OCI-LY1 (cell line): ENCODE measurements at regions not wholly inside any gene's neighbourhood (a gene's known extent, or its start where the extent isn't known, plus 50 kb on each side); places are given as distances from the start of the nearest gene placed in this dataset.

Experiments
- H2AFZ ChIP-seq: fragments of 200-600 bp; sonication (generic), shearing (Covaris generic); 2 replicates; pipeline ENCODE4 v1.6.0; 2014; ENCODE audit warnings: antibody characterized with exemption, mild to moderate bottlenecking, low read length
- H3F3A ChIP-seq: fragments of 200-600 bp; sonication (generic), shearing (Covaris generic); 2 replicates; pipeline ENCODE4 v1.6.0; 2014; ENCODE audit warnings: mild to moderate bottlenecking, antibody characterized with exemption, low read length, moderate library complexity; ENCODE audit not compliant: insufficient read depth
- H3K27ac ChIP-seq: fragments of 200-600 bp; sonication (generic); 2 replicates; pipeline ENCODE4 v1.5.1; 2014; ENCODE audit warnings: low read length, mixed run types, mild to moderate bottlenecking, low read depth; ENCODE audit not compliant: poor library complexity, severe bottlenecking
- H3K27me3 ChIP-seq: fragments of 200-600 bp; sonication (generic); 2 replicates; pipeline ENCODE4 v1.6.0; 2014; ENCODE audit warnings: antibody characterized with exemption, mild to moderate bottlenecking, low read length, moderate library complexity; ENCODE audit not compliant: insufficient read depth
- H3K36me3 ChIP-seq: fragments of 200-600 bp; sonication (generic); 2 replicates; pipeline ENCODE4 v1.6.1; 2014; ENCODE audit warnings: mild to moderate bottlenecking, antibody characterized with exemption, low read length, moderate library complexity, mixed read lengths; ENCODE audit not compliant: insufficient read depth
- H3K4me1 ChIP-seq: fragments of 200-600 bp; sonication (generic); 2 replicates; pipeline ENCODE4 v1.5.1; 2014; ENCODE audit warnings: mild to moderate bottlenecking, low read length, moderate library complexity; ENCODE audit not compliant: insufficient read depth, severe bottlenecking
- H3K4me2 ChIP-seq: fragments of 200-600 bp; sonication (generic), shearing (Covaris generic); 2 replicates; pipeline ENCODE4 v1.6.1; 2014; ENCODE audit warnings: low read length
- H3K4me3 ChIP-seq: fragments of 200-600 bp; sonication (generic); 2 replicates; pipeline ENCODE4 v1.5.1; 2014; ENCODE audit warnings: low read length, low read depth, mild to moderate bottlenecking, mixed read lengths; ENCODE audit not compliant: poor library complexity, severe bottlenecking
- H3K79me2 ChIP-seq: fragments of 200-600 bp; shearing (Covaris generic); 2 replicates; pipeline ENCODE4 v1.6.1; 2016; ENCODE audit warnings: mixed run types, low read length, mixed read lengths; ENCODE audit not compliant: insufficient read depth
- H3K9ac ChIP-seq: fragments of 200-600 bp; sonication (generic), shearing (Covaris generic); 2 replicates; pipeline ENCODE4 v1.6.1; 2014; ENCODE audit warnings: mild to moderate bottlenecking, low read length, mixed read lengths
- H3K9me2 ChIP-seq: fragments of 200-600 bp; sonication (generic), shearing (Covaris generic); 2 replicates; pipeline ENCODE4 v1.6.1; 2014; ENCODE audit warnings: low read depth, mild to moderate bottlenecking, low read length, mixed read lengths
- H3K9me3 ChIP-seq: fragments of 200-600 bp; shearing (Covaris generic); 2 replicates; pipeline ENCODE4 v1.6.1; 2014; ENCODE audit warnings: low read length, mixed read lengths
- H4K20me1 ChIP-seq: fragments of 200-600 bp; sonication (generic), shearing (Covaris generic); 2 replicates; pipeline ENCODE4 v1.6.0; 2016; ENCODE audit warnings: mild to moderate bottlenecking, low read length; ENCODE audit not compliant: insufficient read depth
- CTCF ChIP-seq: fragments of 200-600 bp; sonication (generic), shearing (Covaris generic); IDR thresholded peaks from 2 replicates; pipeline ENCODE4 v1.5.1; 2017; ENCODE audit warnings: mild to moderate bottlenecking, antibody characterized with exemption, low read length, moderate library complexity, mixed read lengths
- EZH2 ChIP-seq: fragments of 200-600 bp; sonication (generic), shearing (Covaris generic); IDR thresholded peaks from 2 replicates; pipeline ENCODE4 v1.8.0; 2017; ENCODE audit warnings: borderline replicate concordance, mixed run types, mild to moderate bottlenecking, antibody characterized with exemption, low read length, moderate library complexity, mixed read lengths

- TF ChIP-seq EZH2 (no peak), CTCF (no peak)
- H4K20me1 ChIP-seq, result no peaks in the 10 kb centered on the region
- no peak overlapping the region for H3K4me2 ChIP-seq
These were observed 89.2 kb upstream of the MARK1 start for GRCh38 chr1:220438741-220439140.

GRCh38 chr1:220432408-220432807 lies 95.5 kb upstream of the MARK1 start:
- Histone ChIP-seq H3K4me2 (no peak overlapping the region), H3K27ac (no peak overlapping the region), H3K4me1 (no peaks in the 10 kb centered on the region), H3K4me3 (no peak overlapping the region), H3K79me2 (no peaks in the 10 kb centered on the region), H2AFZ (no peak overlapping the region), H3F3A (no peaks in the 10 kb centered on the region), H3K9ac (no peak overlapping the region), H4K20me1 (no peaks in the 10 kb centered on the region), H3K36me3 (no peaks in the 10 kb centered on the region), H3K27me3 (no peaks in the 10 kb centered on the region), H3K9me2 (no peaks in the 10 kb centered on the region), H3K9me3 (no peaks in the 10 kb centered on the region)
- TF ChIP-seq EZH2, result no peak
- no peak for TF ChIP-seq CTCF

More at GRCh38 chr1:220438741-220439140, 89.2 kb upstream of the MARK1 start:
- Histone ChIP-seq H3K4me1 (no peaks in the 10 kb centered on the region), H3K36me3 (no peaks in the 10 kb centered on the region), H3K79me2 (no peaks in the 10 kb centered on the region), H3K9ac (no peak overlapping the region), H2AFZ (no peak overlapping the region), H3K9me3 (no peaks in the 10 kb centered on the region), H3K9me2 (no peaks in the 10 kb centered on the region), H3K4me3 (no peak overlapping the region), H3F3A (no peaks in the 10 kb centered on the region), H3K27ac (no peak overlapping the region), H3K27me3 (no peaks in the 10 kb centered on the region)

- H4K20me1 ChIP-seq, result no peaks in the 10 kb centered on the region
- H3K9ac ChIP-seq, result no peak overlapping the region
- no peak overlapping the region for H3K4me3 ChIP-seq
- H3K27me3 ChIP-seq, result no peaks in the 10 kb centered on the region
- no peaks in the 10 kb centered on the region for H3F3A ChIP-seq
- H3K79me2 ChIP-seq, result no peaks in the 10 kb centered on the region
- no peaks in the 10 kb centered on the region for H3K9me3 ChIP-seq
- H3K27ac ChIP-seq, result no peak overlapping the region
- no peaks in the 10 kb centered on the region for H3K36me3 ChIP-seq
- TF ChIP-seq CTCF (no peak), EZH2 (no peak)
- no peaks in the 10 kb centered on the region for H3K9me2 ChIP-seq
- no peaks in the 10 kb centered on the region for H3K4me1 ChIP-seq
- H3K4me2 ChIP-seq, result no peak overlapping the region
- no peak overlapping the region for H2AFZ ChIP-seq
These were observed 96.2 kb upstream of the MARK1 start for GRCh38 chr1:220431554-220432239.
